Activated naive CD4-positive, alpha-beta T cell treated with anti-CD3 and anti-CD28 coated beads for 36 hours (primary cell): ENCODE measurements at regions not wholly inside any gene's neighbourhood (a gene's known extent, or its start where the extent isn't known, plus 50 kb on each side); places are given as distances from the start of the nearest gene placed in this dataset.

Source experiments
- CTCF ChIA-PET: fragments of 350-600 bp; sonication (Branson Sonifier 250); formaldehyde crosslinking; loops from one replicate; lab custom pipeline; 2021; ENCODE audit warnings: antibody characterized with exemption; lab: Charles Lee
- DNase-seq: peaks from one replicate; pipeline ENCODE4 v3.0.0-alpha.2; 2020
- H3K27ac Mint-ChIP-seq: one replicate; pipeline ENCODE4 v1.8.0; 2021; ENCODE audit warnings: mild to moderate bottlenecking, mixed read lengths
- H3K27me3 Mint-ChIP-seq: one replicate; pipeline ENCODE4 v1.8.0; 2021; ENCODE audit warnings: low read depth, mixed read lengths
- H3K36me3 Mint-ChIP-seq: one replicate; pipeline ENCODE4 v1.8.0; 2021; ENCODE audit warnings: low read depth, mixed read lengths
- H3K4me1 Mint-ChIP-seq: one replicate; pipeline ENCODE4 v1.8.0; 2021; ENCODE audit warnings: low read depth, mixed read lengths
- H3K4me3 Mint-ChIP-seq: one replicate; pipeline ENCODE4 v1.8.0; 2021; ENCODE audit warnings: mild to moderate bottlenecking, moderate library complexity, mixed read lengths
- H3K9me3 Mint-ChIP-seq: one replicate; pipeline ENCODE4 v1.8.0; 2021; ENCODE audit warnings: mixed read lengths
- intact Hi-C: fragments of 100-400 bp; cut with micrococcal nuclease; formaldehyde crosslinking; loops from one replicate; pipeline ENCODE4 v1.15.1; 2023

GRCh38 chr9:114733816-114734215, 51.8 kb upstream of the TEX48 start:
- H3K36me3 Mint-ChIP-seq = no peaks in the 10 kb centered on the region
- no peak overlapping the region for H3K4me3 Mint-ChIP-seq
- H3K27me3 Mint-ChIP-seq = no peaks in the 10 kb centered on the region
- no peak overlapping the region for H3K27ac Mint-ChIP-seq
- intact Hi-C loops = loop anchor here (1.0 kb wide), 1 partner anchor 15 kb away; no protein-coding TSS in a partner anchor
- no peaks in the 10 kb centered on the region for H3K9me3 Mint-ChIP-seq
- no peak for DNase-seq
- H3K4me1 Mint-ChIP-seq = peaks cover 45% of the 10 kb centered on the region
- CTCF ChIA-PET = no interaction called here

GRCh38 chr9:114732823-114733222, 50.8 kb upstream of the TEX48 start:
- Mint-ChIP-seq H3K4me1 (peaks cover 35% of the 10 kb centered on the region), H3K27me3 (no peaks in the 10 kb centered on the region), H3K9me3 (peaks cover 2% of the 10 kb centered on the region), H3K4me3 (no peak overlapping the region), H3K27ac (no peak overlapping the region), H3K36me3 (no peaks in the 10 kb centered on the region)
- DNase-seq = no peak
- CTCF ChIA-PET = interaction anchor here (0.6 to 0.9 kb wide), 5 partner anchors 9 to 324 kb away, joined by 3 to 4 read pairs (median 3); partner anchors contain the start of gene TEX48
- intact Hi-C loops = loop anchor here (1.0 kb wide), 1 partner anchor 14 kb away; no protein-coding TSS in a partner anchor
